ENCODE measurements at regions not wholly inside any gene's neighbourhood (a gene's known extent, or its start where the extent isn't known, plus 50 kb on each side); places are given as distances from the start of the nearest gene placed in this dataset.

DNA sequence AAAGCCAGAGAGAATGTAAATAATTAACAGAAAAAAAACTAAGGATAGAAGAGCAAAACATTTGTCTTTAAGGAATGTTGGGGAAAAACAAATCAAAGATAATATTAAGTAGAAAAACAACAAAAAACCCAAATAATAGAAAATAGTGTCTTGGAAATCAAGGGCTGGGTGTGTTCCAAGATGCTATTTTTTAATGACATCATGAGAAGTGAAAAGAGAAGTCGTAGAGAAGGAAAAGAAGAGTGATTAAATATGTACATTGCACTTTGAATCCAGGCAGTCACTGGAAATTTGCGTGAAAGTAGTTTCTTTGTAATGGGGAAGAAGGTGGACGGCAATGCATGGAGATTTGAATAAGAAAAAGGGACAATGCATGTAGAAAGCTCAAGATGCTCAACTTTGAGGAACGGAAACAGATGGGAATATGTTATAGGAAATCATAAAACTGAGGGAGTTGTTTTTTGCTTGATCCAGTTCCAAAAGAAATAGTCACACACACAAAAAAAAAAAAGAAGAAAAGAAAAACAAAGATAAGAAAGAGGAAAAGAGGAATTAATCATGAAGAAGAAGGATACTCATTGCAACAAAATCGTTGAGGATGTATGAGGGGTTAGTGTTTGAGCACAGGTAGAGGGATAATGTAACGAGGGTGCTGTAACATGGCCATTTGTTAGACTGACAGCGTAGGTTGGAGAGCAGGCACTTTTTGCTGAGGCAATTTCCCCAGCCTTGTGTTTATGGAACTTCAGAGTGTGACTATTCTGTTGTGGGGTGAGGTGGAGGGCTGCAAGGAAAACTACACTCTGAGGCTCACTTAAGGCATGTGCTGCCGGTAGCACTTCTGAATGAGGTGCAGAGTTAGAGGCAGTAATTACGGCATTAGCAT, 184.1 kb downstream of the CALCRL start:
- TF ChIP-seq, protein P1, sequence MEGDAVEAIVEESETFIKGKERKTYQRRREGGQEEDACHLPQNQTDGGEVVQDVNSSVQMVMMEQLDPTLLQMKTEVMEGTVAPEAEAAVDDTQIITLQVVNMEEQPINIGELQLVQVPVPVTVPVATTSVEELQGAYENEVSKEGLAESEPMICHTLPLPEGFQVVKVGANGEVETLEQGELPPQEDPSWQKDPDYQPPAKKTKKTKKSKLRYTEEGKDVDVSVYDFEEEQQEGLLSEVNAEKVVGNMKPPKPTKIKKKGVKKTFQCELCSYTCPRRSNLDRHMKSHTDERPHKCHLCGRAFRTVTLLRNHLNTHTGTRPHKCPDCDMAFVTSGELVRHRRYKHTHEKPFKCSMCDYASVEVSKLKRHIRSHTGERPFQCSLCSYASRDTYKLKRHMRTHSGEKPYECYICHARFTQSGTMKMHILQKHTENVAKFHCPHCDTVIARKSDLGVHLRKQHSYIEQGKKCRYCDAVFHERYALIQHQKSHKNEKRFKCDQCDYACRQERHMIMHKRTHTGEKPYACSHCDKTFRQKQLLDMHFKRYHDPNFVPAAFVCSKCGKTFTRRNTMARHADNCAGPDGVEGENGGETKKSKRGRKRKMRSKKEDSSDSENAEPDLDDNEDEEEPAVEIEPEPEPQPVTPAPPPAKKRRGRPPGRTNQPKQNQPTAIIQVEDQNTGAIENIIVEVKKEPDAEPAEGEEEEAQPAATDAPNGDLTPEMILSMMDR (IDR thresholded peaks at IDR 0.05; ENCODE audit: insufficient read depth, low read depth, low read length) = no peak
- no peak for DNase-seq (ENCODE audit: low read depth)
- H3K4me3 ChIP-seq (ENCODE audit: low read depth, low read length) = no peak overlapping the region

DNA sequence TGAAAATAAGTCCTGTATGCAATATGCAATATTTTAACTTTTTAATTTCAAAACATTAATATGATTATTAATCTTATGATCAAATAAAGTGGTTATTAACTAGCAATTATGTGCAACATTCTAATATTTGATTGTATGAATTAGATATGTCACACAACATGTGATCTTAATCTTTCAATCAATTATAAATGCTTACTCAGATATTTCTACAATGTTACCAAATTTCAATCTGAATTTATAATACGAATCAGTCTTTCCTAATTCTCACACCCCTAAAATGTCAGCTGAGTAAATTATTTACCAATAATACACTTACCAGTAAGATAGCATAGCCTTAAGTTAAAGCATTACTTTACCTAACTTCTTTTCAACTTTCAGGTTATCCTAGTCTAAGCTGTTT, 186.3 kb downstream of the CALCRL start:
- TF ChIP-seq, protein P1 (IDR thresholded peaks at IDR 0.05; ENCODE audit: insufficient read depth, low read depth, low read length) = no peak
- DNase-seq (ENCODE audit: low read depth) = no peak
- no peak overlapping the region for H3K4me3 ChIP-seq (ENCODE audit: low read depth, low read length)

DNA sequence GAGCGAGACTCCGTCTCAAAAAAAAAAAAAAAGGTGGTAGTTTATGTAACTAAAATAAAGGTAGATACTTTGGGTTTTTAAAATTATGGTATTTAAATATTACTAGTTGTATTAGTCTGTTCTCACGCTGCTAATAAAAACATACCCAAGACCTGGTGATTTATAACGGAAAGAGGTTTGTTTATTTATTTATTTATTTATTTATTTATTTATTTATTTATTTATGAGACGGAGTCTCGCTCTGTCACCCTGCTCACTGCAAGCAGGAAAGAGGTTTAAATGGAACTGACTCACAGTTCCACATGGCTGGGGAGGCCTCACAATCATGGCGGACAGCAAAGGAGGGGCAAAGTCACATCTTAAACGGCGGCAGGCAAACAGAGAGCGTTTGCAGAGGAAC, 196.0 kb downstream of the CALCRL start:
- TF ChIP-seq, protein P1 (IDR thresholded peaks at IDR 0.05; ENCODE audit: insufficient read depth, low read depth, low read length) = no peak
- no peak for DNase-seq (ENCODE audit: low read depth)
- H3K4me3 ChIP-seq (ENCODE audit: low read depth, low read length) = no peak overlapping the region

DNA sequence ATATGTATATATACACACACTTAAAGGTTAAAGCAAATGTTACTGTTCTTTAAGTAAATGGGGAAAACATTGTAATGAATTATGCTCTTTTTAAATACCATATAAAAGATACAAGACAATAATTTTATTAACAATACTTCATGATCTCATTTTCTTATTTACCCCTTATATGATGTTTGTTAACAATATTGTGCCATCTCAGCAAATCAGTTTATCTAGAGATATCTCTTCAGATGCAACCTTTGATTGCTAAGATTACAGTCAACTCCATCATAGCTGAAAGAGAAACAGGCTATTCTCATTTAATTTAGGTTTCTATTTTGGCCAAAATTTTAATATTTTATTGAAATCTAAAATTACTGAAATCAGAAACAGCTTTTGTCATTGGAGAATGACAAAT, 197.9 kb downstream of the CALCRL start:
- DNase-seq (ENCODE audit: low read depth) = no peak
- no peak overlapping the region for H3K4me3 ChIP-seq (ENCODE audit: low read depth, low read length)
- TF ChIP-seq, protein P1 (IDR thresholded peaks at IDR 0.05; ENCODE audit: insufficient read depth, low read depth, low read length) = no peak

DNA sequence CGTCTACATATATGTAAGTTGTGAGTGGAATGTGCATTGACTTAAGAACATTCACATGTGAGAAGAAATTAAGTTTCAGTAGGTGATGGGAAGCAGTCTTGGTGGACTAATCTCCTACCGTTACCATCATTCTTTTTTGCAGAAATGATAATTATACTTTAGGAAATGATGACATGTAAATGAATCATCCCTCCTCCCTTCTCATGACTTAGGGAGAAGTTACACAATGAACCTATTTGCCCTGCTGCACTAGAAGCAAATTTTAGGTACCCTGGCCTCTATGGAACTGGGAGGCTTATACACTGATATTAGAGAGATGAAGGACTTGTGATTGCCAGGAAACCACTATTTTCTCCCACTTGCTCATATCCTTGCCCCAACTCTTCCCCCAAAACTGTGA, 214.2 kb downstream of the CALCRL start:
- H3K4me3 ChIP-seq (ENCODE audit: low read depth, low read length) = no peak overlapping the region
- TF ChIP-seq, protein P1 (IDR thresholded peaks at IDR 0.05; ENCODE audit: insufficient read depth, low read depth, low read length) = no peak
- no peak for DNase-seq (ENCODE audit: low read depth)

DNA sequence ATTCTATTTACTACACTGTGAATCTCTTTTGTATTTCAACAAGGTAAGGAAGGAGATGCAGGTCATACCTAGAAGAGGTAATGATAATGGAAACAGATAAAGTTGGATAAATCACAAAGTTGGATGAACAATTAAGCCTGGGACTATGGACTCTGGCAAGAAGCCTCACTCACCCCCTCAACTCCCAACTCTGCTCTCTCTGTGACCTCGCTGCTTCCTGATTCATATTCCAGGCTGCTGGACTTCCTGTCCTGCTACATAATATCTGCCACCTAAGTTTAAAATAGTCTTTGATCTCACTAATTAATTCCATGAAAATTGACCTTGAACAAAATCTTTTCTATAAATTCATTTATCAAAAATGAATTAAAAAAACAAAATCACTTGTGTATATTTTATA, 215.3 kb downstream of the CALCRL start:
- H3K4me3 ChIP-seq (ENCODE audit: low read depth, low read length) = no peak overlapping the region
- TF ChIP-seq, protein P1 (IDR thresholded peaks at IDR 0.05; ENCODE audit: insufficient read depth, low read depth, low read length) = no peak
- DNase-seq (ENCODE audit: low read depth) = no peak
